ENCODE measurements at regions not wholly inside any gene's neighbourhood (a gene's known extent, or its start where the extent isn't known, plus 50 kb on each side); places are given as distances from the start of the nearest gene placed in this dataset.
"Not testable (repeated sequence)": the region's sequence is repeated elsewhere in the genome, so short reads cannot be mapped to it uniquely, and the experiment has no call there.

- ATAC-seq, result not testable (repeated sequence)
Observed at GRCh38 chr14:105770619-105771216, 244.3 kb downstream of the TMEM121 start.

GRCh38 chr14:105771261-105772226, 245.2 kb downstream of the TMEM121 start:
- not testable (repeated sequence) for ATAC-seq

GRCh38 chr14:105772710-105773250, 246.4 kb downstream of the TMEM121 start:
- not testable (repeated sequence) for ATAC-seq

GRCh38 chr14:105773584-105773983, 247.2 kb downstream of the TMEM121 start:
- ATAC-seq, result no peak
- TF ChIP-seq RARB (CRISPR knock-in tag; IDR thresholded peaks at IDR 0.05) (no peak), ARNTL (CRISPR knock-in tag; IDR thresholded peaks at IDR 0.05; ENCODE audit: borderline replicate concordance, low read depth) (no peak), TCF4 (CRISPR knock-in tag; IDR thresholded peaks at IDR 0.05; ENCODE audit: borderline replicate concordance) (no peak), ZC3H10 (CRISPR knock-in tag; IDR thresholded peaks at IDR 0.05) (no peak), OSR1 (CRISPR knock-in tag; IDR thresholded peaks at IDR 0.05) (no peak), ISL1 (CRISPR knock-in tag; IDR thresholded peaks at IDR 0.05) (no peak), PATZ1 (CRISPR knock-in tag; IDR thresholded peaks at IDR 0.05; ENCODE audit: borderline replicate concordance) (no peak)

GRCh38 chr14:105774001-105774400, 247.6 kb downstream of the TMEM121 start:
- no peak for TF ChIP-seq ISL1 (CRISPR knock-in tag; IDR thresholded peaks at IDR 0.05)
- no peak for ATAC-seq

GRCh38 chr14:105774585-105775348, 248.4 kb downstream of the TMEM121 start:
- not testable (repeated sequence) for ATAC-seq

GRCh38 chr14:105775349-105775923, 249.1 kb downstream of the TMEM121 start:
- not testable (repeated sequence) for ATAC-seq

- not testable (repeated sequence) for ATAC-seq
Observed at GRCh38 chr14:105776112-105776511, 249.7 kb downstream of the TMEM121 start.

GRCh38 chr14:105776924-105777323, 250.5 kb downstream of the TMEM121 start:
- no peak for ATAC-seq
- TF ChIP-seq TSHZ2 (CRISPR knock-in tag; IDR thresholded peaks at IDR 0.05) (no peak), ZFP3 (CRISPR knock-in tag; IDR thresholded peaks at IDR 0.05) (no peak), GLIS3 (CRISPR knock-in tag; IDR thresholded peaks at IDR 0.05) (no peak), TCF4 (CRISPR knock-in tag; IDR thresholded peaks at IDR 0.05; ENCODE audit: borderline replicate concordance) (no peak), SNAI2 (CRISPR knock-in tag; IDR thresholded peaks at IDR 0.05) (no peak)
